ENCODE measurements at regions not wholly inside any gene's neighbourhood (a gene's known extent, or its start where the extent isn't known, plus 50 kb on each side); places are given as distances from the start of the nearest gene placed in this dataset.

DNA sequence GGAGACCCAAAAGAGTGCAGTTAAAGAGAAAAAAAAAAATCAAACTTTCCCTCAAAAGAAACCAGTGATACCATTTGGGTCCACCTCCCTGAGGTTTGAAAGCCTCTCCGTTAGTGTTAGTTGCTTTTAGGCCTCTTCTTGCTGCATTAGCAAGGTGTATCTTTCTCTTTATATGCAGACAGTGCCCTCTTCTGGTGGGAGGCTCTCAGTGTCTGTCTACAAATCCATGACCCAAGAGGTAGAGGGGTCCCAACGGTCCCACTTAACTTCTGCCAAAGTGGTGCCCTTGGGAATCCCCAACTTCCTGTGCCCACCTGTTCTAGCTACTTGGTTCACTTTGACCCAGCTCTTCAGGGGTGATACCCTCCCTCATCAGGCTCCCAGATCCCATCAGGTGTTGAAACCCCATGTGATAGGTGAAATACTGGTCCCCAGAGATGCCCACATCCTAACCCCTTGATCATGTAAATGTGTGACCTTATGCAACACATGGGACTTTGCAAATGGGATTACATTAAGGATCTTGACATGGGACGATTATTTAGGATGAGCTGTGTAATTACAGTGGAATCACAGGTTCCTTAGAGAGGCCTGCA, 63.7 kb upstream of the CD99 start:
- H3K36me3 ChIP-seq, result peaks cover 0 to 10% of the 10 kb centered on the region in 2 donors
- no peak overlapping the region for H3K27ac ChIP-seq
- no peaks in the 10 kb centered on the region for H3K27me3 ChIP-seq
- peak; percentile 43 to 46 for DNase-seq
- 36 to 44% methylated on average over 3 of the region's 3 CpGs for WGBS, 2 donors
- no peaks in the 10 kb centered on the region for H3K9me3 ChIP-seq
- TF ChIP-seq POLR2A (IDR thresholded peaks at IDR 0.05) (no peak), CTCF (IDR thresholded peaks at IDR 0.05) (peak in 5 of 6 experiments; percentile 21 to 53 (median 45))
- intact Hi-C loops (cut with DNase I), result loop anchor here (10.0 kb wide), 1 partner anchor 303 kb away; no protein-coding TSS in a partner anchor
- no peak overlapping the region for H3K4me3 ChIP-seq (replicated peaks in 1 of 3)
- H3K4me1 ChIP-seq, result no peaks in the 10 kb centered on the region

DNA sequence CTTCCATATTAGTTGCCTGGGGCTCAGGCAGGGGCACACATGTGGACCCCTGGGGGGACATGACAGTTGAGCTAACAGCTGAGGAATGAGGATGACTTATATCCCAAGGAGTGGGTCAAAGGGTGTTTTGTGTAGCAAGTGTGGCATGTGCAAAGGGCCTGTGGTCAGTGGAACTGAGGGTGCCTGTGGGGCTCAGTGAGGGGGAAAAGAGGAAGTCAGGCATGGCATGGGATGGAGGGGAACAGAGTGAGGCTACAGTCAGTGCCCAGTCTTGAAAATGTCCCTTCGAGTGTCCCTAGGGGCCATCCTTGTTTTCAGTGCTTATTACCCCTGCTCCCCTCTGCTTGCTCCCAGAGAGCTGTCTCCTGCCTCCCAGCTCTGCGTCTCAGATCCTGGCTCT, 64.3 kb upstream of the CD99 start:
- H3K36me3 ChIP-seq, result peaks cover 0 to 10% of the 10 kb centered on the region in 2 donors
- intact Hi-C loops (cut with DNase I), result loop anchor here (10.0 kb wide), 1 partner anchor 302 kb away; no protein-coding TSS in a partner anchor
- 63 to 84% methylated on average over 2 of the region's 2 CpGs for WGBS, 2 donors

GRCh38 chrX:2620576-2620975, 70.5 kb upstream of the CD99 start:
- no peak for TF ChIP-seq CTCF (IDR thresholded peaks at IDR 0.05)
- no peak for TF ChIP-seq POLR2A (IDR thresholded peaks at IDR 0.05)
- Histone ChIP-seq H3K36me3 (peaks cover 0 to 18% of the 10 kb centered on the region in 2 donors), H3K27me3 (no peaks in the 10 kb centered on the region), H3K9me3 (no peaks in the 10 kb centered on the region), H3K4me1 (no peaks in the 10 kb centered on the region), H3K27ac (no peak overlapping the region), H3K4me3 (replicated peaks in 1 of 3) (no peak overlapping the region)
- 93 to 97% methylated on average over 3 of the region's 3 CpGs for WGBS, 2 donors
- intact Hi-C loops (cut with DNase I), result loop anchor here (10.0 kb wide), 1 partner anchor 296 kb away; no protein-coding TSS in a partner anchor
- DNase-seq, result no peak

More for the DNA sequence above, 64.3 kb upstream of the CD99 start:
- Histone ChIP-seq H3K4me1 (no peaks in the 10 kb centered on the region), H3K27me3 (no peaks in the 10 kb centered on the region), H3K27ac (no peak overlapping the region), H3K9me3 (no peaks in the 10 kb centered on the region), H3K4me3 (replicated peaks in 1 of 3) (no peak overlapping the region)
- DNase-seq, result no peak
- no peak for TF ChIP-seq POLR2A (IDR thresholded peaks at IDR 0.05)
- TF ChIP-seq CTCF (IDR thresholded peaks at IDR 0.05), result no peak

DNA sequence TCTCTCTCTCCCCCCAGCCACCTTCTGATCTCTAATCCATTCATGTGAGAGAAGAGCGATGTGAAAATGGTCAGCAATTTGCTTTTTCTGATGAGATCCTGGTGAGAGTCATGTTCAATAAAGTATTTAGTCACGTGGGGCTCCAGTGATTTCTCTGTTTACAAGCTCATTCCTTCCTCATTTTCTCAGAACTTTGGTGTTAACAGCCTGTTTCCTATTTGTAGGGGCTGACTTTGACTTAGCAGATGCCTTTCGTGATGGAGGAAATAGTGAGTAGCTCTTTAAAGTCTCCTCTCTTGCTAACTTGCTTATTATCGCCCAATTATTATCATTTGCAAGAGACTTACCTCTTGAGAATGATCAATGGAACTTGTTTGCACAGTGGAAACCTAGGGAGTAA, 72.6 kb upstream of the CD99 start:
- H3K36me3 ChIP-seq, result peaks cover 0 to 16% of the 10 kb centered on the region in 2 donors
- intact Hi-C loops (cut with DNase I), result no loop called here
- 57 to 59% methylated on average over 4 of the region's 4 CpGs for WGBS, 2 donors

More for the DNA sequence above, 72.6 kb upstream of the CD99 start:
- no peaks in the 10 kb centered on the region for H3K27me3 ChIP-seq
- H3K4me3 ChIP-seq (replicated peaks in 1 of 3), result no peak overlapping the region
- no peaks in the 10 kb centered on the region for H3K4me1 ChIP-seq
- TF ChIP-seq CTCF (IDR thresholded peaks at IDR 0.05), result no peak
- TF ChIP-seq POLR2A (IDR thresholded peaks at IDR 0.05), result no peak
- DNase-seq, result no peak
- no peak overlapping the region for H3K27ac ChIP-seq
- no peaks in the 10 kb centered on the region for H3K9me3 ChIP-seq
